Ascending aorta (tissue), 2 donors: ENCODE measurements at regions not wholly inside any gene's neighbourhood (a gene's known extent, or its start where the extent isn't known, plus 50 kb on each side); places are given as distances from the start of the nearest gene placed in this dataset.

Experiments
- DNase-seq, 2 donors: peaks; one replicate each; pipeline ENCODE4 v3.0.0-alpha.2; 2019; ENCODE audit warnings: low spot score in 2 of 2
- H3K27ac ChIP-seq, 2 donors: fragments of 200-600 bp; sonication (generic); one replicate each; pipeline ENCODE4 v1.5.1; 2016 to 2017; ENCODE audit warnings: mild to moderate bottlenecking in 1 of 2
- H3K27me3 ChIP-seq: fragments of 200-600 bp; sonication (generic); one replicate; pipeline ENCODE4 v1.5.1; 2017
- H3K36me3 ChIP-seq, 2 donors: fragments of 200-600 bp; sonication (generic); one replicate each; pipeline ENCODE4 v1.5.1; 2016
- H3K4me1 ChIP-seq, 2 donors: fragments of 200-600 bp; sonication (generic); one replicate each; pipeline ENCODE4 v1.5.1; 2016 to 2017; ENCODE audit warnings: mild to moderate bottlenecking in 1 of 2
- H3K4me3 ChIP-seq, 2 donors: fragments of 200-600 bp; sonication (generic); one replicate each; pipeline ENCODE4 v1.5.1; 2016 to 2017; ENCODE audit warnings: mild to moderate bottlenecking in 1 of 2
- H3K9me3 ChIP-seq, 2 donors: fragments of 200-600 bp; sonication (generic); one replicate each; pipeline ENCODE4 v1.5.1; 2016
- intact Hi-C: fragments of 100-400 bp; cut with DNase I; formaldehyde crosslinking; loops from one replicate; pipeline ENCODE4 v1.15.1; 2023
- TF ChIP-seq, protein P1 (sequence below), 3 experiments: fragments of 200-600 bp in 2 of 3; fragments of 450-650 bp in 1 of 3; sonication (generic) in 2 of 3; IDR thresholded peaks; one replicate each; pipeline ENCODE4 v1.5.1; 2016 to 2019; ENCODE audit warnings: antibody characterized with exemption in 3 of 3, mild to moderate bottlenecking in 1 of 3, moderate library complexity in 1 of 3

DNA sequence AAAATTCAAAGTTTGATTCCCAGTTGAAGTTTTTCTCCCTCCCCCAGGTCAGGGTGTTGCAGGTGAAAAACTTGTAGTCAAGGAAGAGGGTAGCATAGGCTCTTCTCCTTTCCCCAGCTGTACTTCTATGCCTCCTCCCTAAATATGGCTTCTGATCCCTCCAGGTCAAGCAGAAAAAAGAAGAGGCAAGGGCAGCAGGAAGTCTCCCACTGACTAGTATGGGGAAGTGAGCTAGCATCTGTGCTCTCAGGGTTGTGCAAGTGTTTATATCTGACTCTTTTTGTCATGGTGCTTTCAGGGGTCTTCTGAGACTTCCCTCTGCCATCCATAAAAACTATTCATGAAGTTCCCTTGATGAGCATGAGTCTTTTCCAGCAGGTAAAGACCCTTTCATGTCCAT lies 76.0 kb downstream of the ATPSCKMT start:
- no peak overlapping the region for H3K27ac ChIP-seq
- intact Hi-C loops = no loop called here
- no peak for DNase-seq
- H3K4me3 ChIP-seq = no peak overlapping the region
- no peaks in the 10 kb centered on the region for H3K4me1 ChIP-seq
- TF ChIP-seq, protein P1, sequence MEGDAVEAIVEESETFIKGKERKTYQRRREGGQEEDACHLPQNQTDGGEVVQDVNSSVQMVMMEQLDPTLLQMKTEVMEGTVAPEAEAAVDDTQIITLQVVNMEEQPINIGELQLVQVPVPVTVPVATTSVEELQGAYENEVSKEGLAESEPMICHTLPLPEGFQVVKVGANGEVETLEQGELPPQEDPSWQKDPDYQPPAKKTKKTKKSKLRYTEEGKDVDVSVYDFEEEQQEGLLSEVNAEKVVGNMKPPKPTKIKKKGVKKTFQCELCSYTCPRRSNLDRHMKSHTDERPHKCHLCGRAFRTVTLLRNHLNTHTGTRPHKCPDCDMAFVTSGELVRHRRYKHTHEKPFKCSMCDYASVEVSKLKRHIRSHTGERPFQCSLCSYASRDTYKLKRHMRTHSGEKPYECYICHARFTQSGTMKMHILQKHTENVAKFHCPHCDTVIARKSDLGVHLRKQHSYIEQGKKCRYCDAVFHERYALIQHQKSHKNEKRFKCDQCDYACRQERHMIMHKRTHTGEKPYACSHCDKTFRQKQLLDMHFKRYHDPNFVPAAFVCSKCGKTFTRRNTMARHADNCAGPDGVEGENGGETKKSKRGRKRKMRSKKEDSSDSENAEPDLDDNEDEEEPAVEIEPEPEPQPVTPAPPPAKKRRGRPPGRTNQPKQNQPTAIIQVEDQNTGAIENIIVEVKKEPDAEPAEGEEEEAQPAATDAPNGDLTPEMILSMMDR (IDR thresholded peaks at IDR 0.05) = no peak
- H3K36me3 ChIP-seq = no peaks in the 10 kb centered on the region
- no peaks in the 10 kb centered on the region for H3K27me3 ChIP-seq
- no peaks in the 10 kb centered on the region for H3K9me3 ChIP-seq

DNA sequence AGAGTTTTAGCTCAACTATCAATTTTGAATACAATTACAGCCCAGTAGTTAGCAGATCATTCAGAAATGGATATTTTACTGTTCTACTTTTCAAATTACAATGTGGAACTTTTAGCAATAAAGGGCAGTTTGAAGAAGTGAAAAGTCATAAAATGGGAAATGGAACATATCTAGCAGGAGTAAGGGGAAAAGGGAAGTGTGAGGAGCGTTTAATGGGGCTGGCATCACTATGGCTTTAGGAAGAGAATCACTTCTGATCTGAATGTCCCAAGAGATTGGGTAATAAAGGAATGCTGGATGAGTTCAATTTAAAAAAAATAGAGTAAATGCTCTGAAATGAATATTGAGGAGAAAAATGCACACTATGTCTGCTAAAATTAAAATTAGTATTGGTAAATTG lies 77.4 kb downstream of the ATPSCKMT start:
- Histone ChIP-seq H3K27ac (no peak overlapping the region), H3K4me1 (no peaks in the 10 kb centered on the region), H3K9me3 (no peaks in the 10 kb centered on the region), H3K27me3 (no peaks in the 10 kb centered on the region), H3K4me3 (no peak overlapping the region), H3K36me3 (no peaks in the 10 kb centered on the region)
- TF ChIP-seq, protein P1 (IDR thresholded peaks at IDR 0.05) = no peak
- DNase-seq = no peak
- intact Hi-C loops = no loop called here

DNA sequence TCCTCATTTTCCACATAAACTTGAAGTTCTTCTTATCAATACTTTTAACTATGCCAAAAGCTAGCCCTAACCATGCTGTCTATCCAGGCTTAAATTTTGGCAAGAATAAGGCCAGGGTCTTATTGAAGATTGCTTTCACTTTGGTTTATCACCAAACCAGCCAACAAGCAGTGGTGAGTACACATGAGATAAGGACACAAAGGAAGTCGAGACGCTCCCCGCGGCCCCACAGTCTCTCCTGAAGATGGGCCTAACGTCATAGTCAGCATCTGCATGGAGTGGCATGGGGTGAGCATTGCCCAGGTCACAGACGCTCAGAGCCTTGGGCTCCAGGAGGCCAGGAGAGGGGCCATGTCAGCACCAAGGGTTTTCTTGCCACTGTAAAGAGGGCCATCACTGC lies 80.3 kb downstream of the ATPSCKMT start:
- H3K4me3 ChIP-seq = no peak overlapping the region
- intact Hi-C loops = no loop called here
- no peaks in the 10 kb centered on the region for H3K36me3 ChIP-seq
- TF ChIP-seq, protein P1 (IDR thresholded peaks at IDR 0.05) = no peak
- peaks cover 0 to 9% of the 10 kb centered on the region in 2 donors for H3K9me3 ChIP-seq
- no peak for DNase-seq
- H3K4me1 ChIP-seq = no peaks in the 10 kb centered on the region
- no peak overlapping the region for H3K27ac ChIP-seq
- H3K27me3 ChIP-seq = no peaks in the 10 kb centered on the region

DNA sequence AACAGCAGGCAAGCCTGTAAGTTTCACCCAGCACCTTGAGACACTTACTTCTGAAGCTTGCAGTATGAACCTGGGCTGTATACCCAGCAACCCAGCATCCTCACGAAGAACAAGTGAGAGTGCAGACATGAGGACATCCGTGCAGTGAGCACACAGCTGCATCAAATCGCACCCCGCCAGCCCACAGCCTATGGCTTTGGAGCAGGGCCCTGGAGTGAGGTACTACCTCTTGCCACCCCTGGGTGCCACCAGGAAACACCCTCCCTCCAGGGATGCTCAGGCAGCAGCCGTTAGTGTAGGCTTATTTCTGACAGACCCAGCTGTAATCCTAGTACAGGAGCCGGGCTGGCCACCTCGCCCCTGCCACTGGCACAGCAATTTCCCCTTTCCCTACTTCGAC lies 81.4 kb downstream of the ATPSCKMT start:
- intact Hi-C loops = no loop called here
- H3K9me3 ChIP-seq = peaks cover 0 to 9% of the 10 kb centered on the region in 2 donors
- H3K4me3 ChIP-seq = no peak overlapping the region
- H3K27ac ChIP-seq = no peak overlapping the region
- no peak for DNase-seq
- H3K36me3 ChIP-seq = no peaks in the 10 kb centered on the region
- no peaks in the 10 kb centered on the region for H3K27me3 ChIP-seq
- TF ChIP-seq, protein P1 (IDR thresholded peaks at IDR 0.05) = no peak
- H3K4me1 ChIP-seq = no peaks in the 10 kb centered on the region

DNA sequence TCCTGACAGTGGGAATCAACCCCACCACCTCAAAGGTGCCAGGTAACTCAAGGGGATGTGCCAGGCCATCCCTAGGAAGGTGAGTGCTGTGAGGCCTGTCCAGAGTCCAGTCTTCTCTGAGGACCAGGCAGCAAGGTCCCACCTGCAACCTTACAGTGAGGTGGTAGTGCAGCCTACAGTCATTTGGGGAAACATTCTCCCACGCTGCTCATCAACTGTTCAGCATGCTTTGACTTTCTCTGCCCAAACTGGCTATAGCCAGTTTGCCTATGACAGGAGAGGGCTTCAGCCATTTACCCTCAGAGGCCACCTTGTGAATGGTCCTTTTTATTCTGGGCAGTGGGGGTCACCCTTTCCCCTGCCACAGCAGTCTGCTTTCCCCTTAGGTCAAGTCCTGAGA lies 81.9 kb downstream of the ATPSCKMT start:
- H3K36me3 ChIP-seq = no peaks in the 10 kb centered on the region

More for the DNA sequence above, 81.9 kb downstream of the ATPSCKMT start:
- Histone ChIP-seq H3K27ac (no peak overlapping the region), H3K4me1 (no peaks in the 10 kb centered on the region), H3K4me3 (no peak overlapping the region), H3K27me3 (no peaks in the 10 kb centered on the region), H3K9me3 (peaks cover 0 to 9% of the 10 kb centered on the region in 2 donors)
- TF ChIP-seq, protein P1 (IDR thresholded peaks at IDR 0.05) = no peak
- no peak for DNase-seq
- intact Hi-C loops = no loop called here
